Endothelial cell of umbilical vein (primary cell): ENCODE measurements at regions not wholly inside any gene's neighbourhood (a gene's known extent, or its start where the extent isn't known, plus 50 kb on each side); places are given as distances from the start of the nearest gene placed in this dataset.

Experiments used
- BruUV-seq: library from RNA; stranded (reverse); fragments of 400-500 nt; replicated peaks from 2 replicates; lab custom pipeline; 2021; lab: Mats Ljungman, UMichigan
- CTCF ChIA-PET: fragments of 300-600, 350-600 bp; sonication (Branson Sonifier 250); formaldehyde crosslinking; loops from one replicate; lab custom pipeline; 2021; ENCODE audit warnings: antibody characterized with exemption, inconsistent platforms; lab: Charles Lee
- POLR2A ChIA-PET: fragments of 300-600, 350-600 bp; sonication (Branson Sonifier 250); formaldehyde crosslinking; loops from one replicate; lab custom pipeline; 2021; ENCODE audit warnings: antibody characterized with exemption, inconsistent platforms; lab: Charles Lee
- DNase-seq: peaks from one replicate; pipeline ENCODE4 v3.0.0-alpha.2; 2011; ENCODE audit warnings: low read depth, low spot score
- FAIRE-seq: peaks from 2 replicates; lab custom pipeline; 2011; peaks lifted over from hg19 to GRCh38; lab: Jason Lieb, UNC
- H2AFZ ChIP-seq: 2 replicates; pipeline ENCODE4 v1.6.0; 2012; ENCODE audit warnings: low read depth, low read length, control low read depth, inconsistent platforms
- H3K27ac ChIP-seq: 2 replicates; pipeline ENCODE4 v1.5.1; 2011; ENCODE audit warnings: low read depth, mild to moderate bottlenecking, control low read depth, low read length, moderate library complexity; ENCODE audit not compliant: insufficient read depth
- H3K27me3 ChIP-seq, 2 experiments: 2 replicates each; pipeline versions ENCODE4 v1.6.0 to v1.6.1; 2011; ENCODE audit warnings: low read length in 2 of 2, mixed read lengths in 1 of 2; ENCODE audit not compliant: control insufficient read depth in 2 of 2, insufficient read depth in 2 of 2
- H3K36me3 ChIP-seq, 2 experiments: 2 replicates in 1 of 2; 3 replicates in 1 of 2; pipeline ENCODE4 v1.5.1; 2011; ENCODE audit warnings: low read length in 2 of 2, mild to moderate bottlenecking in 1 of 2, moderate library complexity in 1 of 2; ENCODE audit not compliant: control insufficient read depth in 2 of 2, insufficient read depth in 2 of 2; ENCODE audit errors: extremely low read depth in 1 of 2
- H3K4me1 ChIP-seq: 3 replicates; pipeline ENCODE4 v1.5.1; 2011; ENCODE audit warnings: mild to moderate bottlenecking, low read length; ENCODE audit not compliant: control insufficient read depth, insufficient read depth; ENCODE audit errors: extremely low read depth
- H3K4me2 ChIP-seq: 2 replicates; pipeline ENCODE4 v1.6.1; 2011; ENCODE audit warnings: low read length, control low read depth, mixed read lengths; ENCODE audit not compliant: insufficient read depth
- H3K4me3 ChIP-seq, 3 experiments: fragments of 200-600 bp in 1 of 3; sonication (generic), shearing (Covaris generic) in 1 of 3; replicated peaks in 1 of 3; 2 replicates each; pipeline ENCODE4 v1.5.1; 2011 to 2016; ENCODE audit warnings: control low read depth in 3 of 3, low read length in 3 of 3, mild to moderate bottlenecking in 2 of 3, inconsistent platforms in 1 of 3, low read depth in 1 of 3, moderate library complexity in 1 of 3; ENCODE audit not compliant: insufficient read depth in 1 of 3
- H3K79me2 ChIP-seq: 2 replicates; pipeline ENCODE4 v1.6.0; 2012; ENCODE audit warnings: low read length, inconsistent platforms; ENCODE audit not compliant: control insufficient read depth, insufficient read depth
- H3K9ac ChIP-seq: replicated peaks from 2 replicates; pipeline ENCODE3; 2011; ENCODE audit warnings: low read length, control low read depth; ENCODE audit not compliant: insufficient read depth; ENCODE audit errors: extremely low read depth
- H3K9me1 ChIP-seq: replicated peaks from 3 replicates; pipeline ENCODE4 v1.6.0; 2011; ENCODE audit warnings: mild to moderate bottlenecking, low read length; ENCODE audit not compliant: control insufficient read depth, insufficient read depth; ENCODE audit errors: extremely low read depth
- H3K9me3 ChIP-seq: replicated peaks from 2 replicates; pipeline ENCODE4 v1.5.1; 2012; ENCODE audit warnings: low read length, inconsistent platforms; ENCODE audit not compliant: control insufficient read depth, insufficient read depth
- H4K20me1 ChIP-seq: replicated peaks from 2 replicates; pipeline ENCODE3; 2011; ENCODE audit warnings: mild to moderate bottlenecking, low read length; ENCODE audit not compliant: control insufficient read depth, insufficient read depth; ENCODE audit errors: extremely low read depth
- CTCF ChIP-seq, 2 donors: IDR thresholded peaks; 1 replicate in 1 of 2; 2 replicates in 1 of 2; pipeline ENCODE4 v1.5.1; 2011; ENCODE audit warnings: low read length in 2 of 2, mild to moderate bottlenecking in 2 of 2, moderate library complexity in 2 of 2, control low read depth in 1 of 2, inconsistent platforms in 1 of 2, low read depth in 1 of 2; ENCODE audit not compliant: insufficient read depth in 1 of 2; ENCODE audit errors: extremely low read depth in 1 of 2
- EZH2 ChIP-seq: IDR thresholded peaks from 2 replicates; pipeline ENCODE4 v1.6.1; 2012; ENCODE audit warnings: borderline replicate concordance, low read depth, mild to moderate bottlenecking, moderate library complexity, low read length, inconsistent platforms; ENCODE audit not compliant: severe bottlenecking
- FOS ChIP-seq: IDR thresholded peaks from 2 replicates; pipeline ENCODE4 v1.6.1; 2011; ENCODE audit warnings: mild to moderate bottlenecking, low read length, moderate library complexity, borderline replicate concordance; ENCODE audit not compliant: insufficient read depth
- GATA2 ChIP-seq: IDR thresholded peaks from 2 replicates; pipeline ENCODE4 v1.7.0; 2011; ENCODE audit warnings: low read depth, mild to moderate bottlenecking, moderate library complexity, mixed read lengths, low read length; ENCODE audit not compliant: insufficient read length, insufficient read depth
- JUN ChIP-seq: IDR thresholded peaks from 2 replicates; pipeline ENCODE4 v1.6.1; 2011; ENCODE audit warnings: borderline replicate concordance, low read depth; ENCODE audit not compliant: insufficient read length, insufficient read depth
- MAX ChIP-seq: IDR thresholded peaks from 2 replicates; pipeline ENCODE4 v1.6.1; 2011; ENCODE audit not compliant: insufficient read depth, insufficient read length
- MYC ChIP-seq: IDR thresholded peaks from one replicate; pipeline ENCODE4 v1.6.1; 2011; ENCODE audit warnings: mild to moderate bottlenecking, low read depth, low read length
- POLR2A ChIP-seq: IDR thresholded peaks from 2 replicates; pipeline ENCODE4 v1.6.1; 2012; ENCODE audit warnings: low read depth, mild to moderate bottlenecking, control low read depth, low read length
- POLR2AphosphoS5 ChIP-seq: IDR thresholded peaks from 2 replicates; pipeline ENCODE4 v1.6.1; 2012; ENCODE audit warnings: low read depth, mild to moderate bottlenecking, control low read depth, low read length, moderate library complexity; ENCODE audit not compliant: insufficient read depth
- dilution Hi-C: fragments of 300-500 bp; cut with MboI; formaldehyde crosslinking; loops from one replicate; pipeline ENCODE4 v1.15.0; 2019; ENCODE audit warnings: low sequenced_read_pairs; ENCODE audit not compliant: extremely low pct_ligation_motif_present
- intact Hi-C: fragments of 100-400 bp; cut with micrococcal nuclease; formaldehyde crosslinking; loops from one replicate; pipeline ENCODE4 v1.10.0; 2022

GRCh38 chr9:135344915-135345500 is 134.6 kb upstream of the PPP1R26 start:
- H3K4me1 ChIP-seq = no peaks in the 10 kb centered on the region
- H3K79me2 ChIP-seq = no peaks in the 10 kb centered on the region
- BruUV-seq = no TSS peak
- no peaks in the 10 kb centered on the region for H4K20me1 ChIP-seq
- H2AFZ ChIP-seq = no peak overlapping the region
- DNase-seq (no peak), FAIRE-seq (no peak)
- POLR2A ChIA-PET = no interaction called here
- H3K4me3 ChIP-seq = no peak overlapping the region
- intact Hi-C loops (loop anchor here (1.0 kb wide), 1 partner anchor 67 kb away; no protein-coding TSS in a partner anchor), dilution Hi-C loops (no loop called here)
- no peaks in the 10 kb centered on the region for H3K27me3 ChIP-seq
- no peaks in the 10 kb centered on the region for H3K36me3 ChIP-seq
- no peak overlapping the region for H3K27ac ChIP-seq
- CTCF ChIA-PET = no interaction called here
- no peak for TF ChIP-seq CTCF (IDR thresholded peaks at IDR 0.05; ENCODE audit: extremely low read depth in 1 of 2, insufficient read depth in 1 of 2, low read depth in 1 of 2, low read length in 2 of 2)
- no peak for TF ChIP-seq MYC
- no peak for TF ChIP-seq JUN
- TF ChIP-seq EZH2 = no peak
- TF ChIP-seq MAX = no peak
- TF ChIP-seq POLR2AphosphoS5 = no peak
- TF ChIP-seq GATA2 = no peak
- no peak for TF ChIP-seq POLR2A
- TF ChIP-seq FOS = no peak
- H3K9me3 ChIP-seq = no peaks in the 10 kb centered on the region
- no peaks in the 10 kb centered on the region for H3K9me1 ChIP-seq
- H3K9ac ChIP-seq = no peak overlapping the region
- H3K4me2 ChIP-seq = no peak overlapping the region
